OCI-LY3 (cell line): ENCODE measurements at regions not wholly inside any gene's neighbourhood (a gene's known extent, or its start where the extent isn't known, plus 50 kb on each side); places are given as distances from the start of the nearest gene placed in this dataset.

Experiments used
- H2AFZ ChIP-seq: fragments of 200-600, 300-600 bp; shearing (Covaris generic); 2 replicates; pipeline ENCODE4 v1.6.0; 2014; ENCODE audit warnings: antibody characterized with exemption, low read depth, low read length
- H3K27ac ChIP-seq: fragments of 200-600, 300-600 bp; sonication (generic); 2 replicates; pipeline ENCODE4 v1.5.1; 2014; ENCODE audit warnings: mild to moderate bottlenecking, low read length, moderate library complexity, mixed read lengths
- H3K27me3 ChIP-seq: fragments of 200-600, 300-600 bp; sonication (generic); 2 replicates; pipeline ENCODE4 v1.6.1; 2014; ENCODE audit warnings: low read depth, low read length, mixed read lengths
- H3K36me3 ChIP-seq: fragments of 200-600, 300-600 bp; sonication (generic); replicated peaks from 2 replicates; pipeline ENCODE3; 2014; ENCODE audit warnings: low read depth, low read length, mixed read lengths
- H3K4me1 ChIP-seq: fragments of 300-600, 200-600 bp; sonication (generic); 2 replicates; pipeline ENCODE4 v1.6.1; 2014; ENCODE audit warnings: low read length, mixed read lengths
- H3K4me2 ChIP-seq: fragments of 200-600, 300-600 bp; sonication (generic); 2 replicates; pipeline ENCODE4 v1.6.1; 2014; ENCODE audit warnings: low read length, mixed read lengths
- H3K4me3 ChIP-seq: fragments of 300-600, 200-600 bp; sonication (generic); 2 replicates; pipeline ENCODE4 v1.5.1; 2014; ENCODE audit warnings: antibody characterized with exemption, mild to moderate bottlenecking, low read length, moderate library complexity
- H3K79me2 ChIP-seq: fragments of 300-600, 200-600 bp; shearing (Covaris generic); 2 replicates; pipeline ENCODE4 v1.6.1; 2014; ENCODE audit warnings: mild to moderate bottlenecking, low read length, mixed read lengths
- H3K9ac ChIP-seq: fragments of 300-600, 200-600 bp; shearing (Covaris generic); 2 replicates; pipeline ENCODE4 v1.6.0; 2014; ENCODE audit warnings: mild to moderate bottlenecking, low read length, moderate library complexity
- H3K9me3 ChIP-seq: fragments of 200-600, 300-600 bp; shearing (Covaris generic); 2 replicates; pipeline ENCODE4 v1.6.1; 2014; ENCODE audit warnings: low read length, mixed read lengths; ENCODE audit not compliant: insufficient read depth
- H4K20me1 ChIP-seq: fragments of 200-600, 300-600 bp; sonication (generic); 2 replicates; pipeline ENCODE4 v1.6.1; 2016; ENCODE audit warnings: low read length, mixed read lengths; ENCODE audit not compliant: insufficient read depth
- CTCF ChIP-seq: fragments of 200-600, 300-600 bp; sonication (generic); IDR thresholded peaks from 2 replicates; pipeline ENCODE4 v1.5.1; 2014; ENCODE audit warnings: antibody characterized with exemption, low read length, low read depth
- EZH2phosphoT487 ChIP-seq: fragments of 200-600 bp; shearing (Covaris generic); IDR thresholded peaks from 2 replicates; pipeline ENCODE4 v1.6.1; 2018; ENCODE audit warnings: antibody characterized with exemption, mixed run types, low read depth

GRCh38 chr1:79773385-79773784 is 766.9 kb upstream of the ADGRL4 start:
- Histone ChIP-seq H3K36me3 (peaks cover under 1% of the 10 kb centered on the region), H3K9ac (no peak overlapping the region), H4K20me1 (no peaks in the 10 kb centered on the region), H3K4me1 (peaks cover 12% of the 10 kb centered on the region), H3K4me3 (no peak overlapping the region), H3K9me3 (no peaks in the 10 kb centered on the region), H3K79me2 (no peaks in the 10 kb centered on the region), H3K27ac (no peak overlapping the region), H3K4me2 (no peak overlapping the region), H2AFZ (no peak overlapping the region), H3K27me3 (no peaks in the 10 kb centered on the region)
- TF ChIP-seq CTCF: no peak
- no peak for TF ChIP-seq EZH2phosphoT487

- no peaks in the 10 kb centered on the region for H3K4me1 ChIP-seq
- no peak overlapping the region for H3K27ac ChIP-seq
- H3K9ac ChIP-seq: no peak overlapping the region
- no peaks in the 10 kb centered on the region for H3K9me3 ChIP-seq
- no peak overlapping the region for H3K4me2 ChIP-seq
- no peaks in the 10 kb centered on the region for H3K27me3 ChIP-seq
- H4K20me1 ChIP-seq: no peaks in the 10 kb centered on the region
- H3K36me3 ChIP-seq: no peaks in the 10 kb centered on the region
- no peak overlapping the region for H3K4me3 ChIP-seq
- H2AFZ ChIP-seq: no peak overlapping the region
- H3K79me2 ChIP-seq: no peaks in the 10 kb centered on the region
- no peak for TF ChIP-seq CTCF
- no peak for TF ChIP-seq EZH2phosphoT487
Measured at GRCh38 chr1:79762461-79762860, 755.9 kb upstream of the ADGRL4 start.

- no peaks in the 10 kb centered on the region for H3K9me3 ChIP-seq
- no peak overlapping the region for H3K4me2 ChIP-seq
- H3K4me3 ChIP-seq: no peak overlapping the region
- no peaks in the 10 kb centered on the region for H3K36me3 ChIP-seq
- no peak overlapping the region for H2AFZ ChIP-seq
- no peaks in the 10 kb centered on the region for H3K4me1 ChIP-seq
- no peak for TF ChIP-seq CTCF
- TF ChIP-seq EZH2phosphoT487: no peak
- no peak overlapping the region for H3K9ac ChIP-seq
- H3K27ac ChIP-seq: no peak overlapping the region
- H3K79me2 ChIP-seq: no peaks in the 10 kb centered on the region
- H4K20me1 ChIP-seq: no peaks in the 10 kb centered on the region
- H3K27me3 ChIP-seq: no peaks in the 10 kb centered on the region
Measured at GRCh38 chr1:79760531-79760930, 754.0 kb upstream of the ADGRL4 start.

GRCh38 chr1:79749607-79750006 is 743.1 kb upstream of the ADGRL4 start:
- Histone ChIP-seq H3K27me3 (no peaks in the 10 kb centered on the region), H3K36me3 (no peaks in the 10 kb centered on the region), H2AFZ (no peak overlapping the region), H3K9me3 (no peaks in the 10 kb centered on the region), H3K4me2 (no peak overlapping the region), H3K4me3 (no peak overlapping the region), H4K20me1 (no peaks in the 10 kb centered on the region), H3K27ac (no peak overlapping the region), H3K79me2 (no peaks in the 10 kb centered on the region), H3K9ac (no peak overlapping the region), H3K4me1 (no peaks in the 10 kb centered on the region)
- TF ChIP-seq CTCF: no peak
- no peak for TF ChIP-seq EZH2phosphoT487
